NCI-H2107 (cell line): ENCODE measurements at regions not wholly inside any gene's neighbourhood (a gene's known extent, or its start where the extent isn't known, plus 50 kb on each side); places are given as distances from the start of the nearest gene placed in this dataset.
"Not testable (repeated sequence)": the region's sequence is repeated elsewhere in the genome, so short reads cannot be mapped to it uniquely, and the experiment has no call there.

Experiments
- DNase-seq: peaks from one replicate; lab custom pipeline; 2025; lab: John Stamatoyannopoulos, UW

DNA sequence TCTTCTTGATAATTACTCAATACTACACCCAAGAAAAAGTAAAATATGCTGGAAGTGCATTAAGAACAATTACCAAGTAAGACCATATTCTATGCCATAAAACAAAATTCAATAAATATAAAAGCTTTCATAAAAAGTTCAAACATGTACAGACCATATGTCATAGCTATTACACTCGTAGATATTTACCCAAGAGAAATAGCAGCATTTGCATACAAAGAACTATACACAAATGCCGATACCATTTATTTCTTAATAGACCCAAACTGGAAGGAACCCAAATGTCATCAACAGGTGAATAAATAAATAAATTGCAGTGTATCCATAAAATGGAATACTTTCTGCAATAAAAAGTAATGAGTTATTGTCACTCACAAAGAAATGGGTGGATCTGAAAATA is 78.3 kb upstream of the SLC16A7 start:
- DNase-seq, result no peak

- DNase-seq, result no peak
Observed at GRCh38 chr12:59500915-59501314, 94.9 kb upstream of the SLC16A7 start.

- DNase-seq, result no peak
Observed at GRCh38 chr12:59500335-59500734, 95.5 kb upstream of the SLC16A7 start.

DNA sequence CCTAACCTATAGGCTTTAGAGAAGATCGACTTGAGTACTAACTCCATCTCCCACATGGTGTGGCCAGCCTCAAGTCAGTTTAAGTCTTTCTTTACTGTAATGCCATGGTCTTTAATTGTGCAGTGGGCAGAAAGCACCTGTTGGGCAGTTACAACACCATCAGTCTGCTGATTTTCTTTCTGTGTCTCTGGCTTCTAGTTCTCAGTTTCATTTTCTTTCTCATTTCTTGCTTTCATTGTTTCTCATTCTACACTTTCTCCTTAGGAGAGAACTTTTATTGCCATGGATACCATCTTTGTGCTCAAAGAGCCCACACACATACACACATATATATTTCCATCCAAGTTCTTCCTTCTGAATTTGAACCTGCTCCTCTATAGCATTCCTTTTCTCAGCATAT is 96.1 kb upstream of the SLC16A7 start:
- DNase-seq, result no peak

GRCh38 chr12:59494617-59495016 is 101.2 kb upstream of the SLC16A7 start:
- no peak for DNase-seq

- no peak for DNase-seq
Observed at GRCh38 chr12:59491877-59492276, 104.0 kb upstream of the SLC16A7 start.

DNA sequence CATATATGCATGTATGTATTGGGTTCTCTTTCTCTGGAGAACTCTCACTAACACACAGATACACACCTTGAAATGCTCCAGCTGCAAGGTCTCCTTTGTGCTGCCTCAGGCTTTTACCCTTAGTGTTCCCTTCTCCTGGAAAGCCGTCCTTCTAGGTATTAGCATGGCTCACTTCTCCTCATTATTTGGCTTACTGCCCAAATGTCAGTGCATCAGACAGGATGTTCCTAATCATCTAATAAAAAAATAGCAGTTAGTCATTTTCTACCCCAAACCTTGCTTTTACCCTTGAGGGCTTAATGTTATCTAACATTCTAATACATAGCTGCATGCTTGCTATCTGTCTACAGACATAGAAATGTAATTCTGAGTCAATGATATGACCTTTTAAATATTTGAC is 109.0 kb upstream of the SLC16A7 start:
- no peak for DNase-seq

- no peak for DNase-seq
Observed at GRCh38 chr12:59484575-59484974, 111.3 kb upstream of the SLC16A7 start.

GRCh38 chr12:59474236-59474635 is 121.6 kb upstream of the SLC16A7 start:
- not testable (repeated sequence) for DNase-seq

- no peak for DNase-seq
Observed at GRCh38 chr12:59472273-59472672, 123.6 kb upstream of the SLC16A7 start.

DNA sequence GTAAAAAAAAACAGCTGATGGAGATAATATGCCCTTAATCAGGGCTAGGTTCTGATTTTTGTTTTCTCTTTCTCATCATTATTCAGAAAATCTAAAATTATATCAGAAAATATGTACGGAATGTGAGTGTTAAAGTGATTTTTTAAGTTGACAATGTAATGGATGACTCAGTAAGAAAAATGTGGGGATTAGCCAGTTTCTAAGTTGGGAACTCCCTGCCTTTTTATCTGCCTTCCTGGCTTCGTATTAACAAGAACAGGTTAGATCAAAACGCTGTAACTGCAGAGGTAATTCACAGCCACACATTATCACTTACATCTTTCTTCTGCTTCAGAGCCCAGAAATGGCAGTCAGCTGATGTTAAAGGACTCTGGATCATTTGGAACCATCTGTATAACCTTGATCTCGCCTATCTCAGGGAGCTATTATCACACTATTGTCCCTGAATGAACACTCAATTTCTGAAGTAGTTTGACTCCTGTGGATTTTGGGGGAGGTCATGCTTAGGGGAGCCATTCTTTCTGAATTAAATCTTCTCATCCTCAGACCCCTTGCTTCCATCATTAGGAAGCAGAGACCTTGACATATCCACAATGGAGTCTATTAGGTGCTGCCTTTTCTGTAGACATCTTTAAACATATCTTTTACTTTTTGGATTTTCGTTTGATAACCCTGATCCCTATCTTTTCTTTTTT is 135.7 kb upstream of the SLC16A7 start:
- DNase-seq, result no peak

DNA sequence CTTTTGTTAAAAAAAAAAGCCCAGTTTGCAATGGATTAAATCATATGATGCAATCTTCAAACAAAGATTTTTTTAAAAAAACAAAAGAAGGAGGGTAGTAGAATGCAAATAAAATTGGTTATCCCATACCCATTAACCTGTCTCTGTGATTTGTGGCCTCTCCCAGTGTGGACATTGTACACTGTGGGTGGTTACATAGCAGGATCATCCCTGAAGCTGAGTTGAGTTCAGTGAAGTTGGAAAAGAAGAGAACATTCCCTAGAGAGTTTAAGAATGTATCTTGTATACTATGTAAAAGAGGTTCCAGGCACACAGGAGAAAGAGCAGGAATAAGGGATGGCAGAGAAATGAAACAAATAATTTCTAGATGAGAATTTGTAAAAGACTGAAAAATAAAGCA is 142.4 kb upstream of the SLC16A7 start:
- DNase-seq, result no peak

DNA sequence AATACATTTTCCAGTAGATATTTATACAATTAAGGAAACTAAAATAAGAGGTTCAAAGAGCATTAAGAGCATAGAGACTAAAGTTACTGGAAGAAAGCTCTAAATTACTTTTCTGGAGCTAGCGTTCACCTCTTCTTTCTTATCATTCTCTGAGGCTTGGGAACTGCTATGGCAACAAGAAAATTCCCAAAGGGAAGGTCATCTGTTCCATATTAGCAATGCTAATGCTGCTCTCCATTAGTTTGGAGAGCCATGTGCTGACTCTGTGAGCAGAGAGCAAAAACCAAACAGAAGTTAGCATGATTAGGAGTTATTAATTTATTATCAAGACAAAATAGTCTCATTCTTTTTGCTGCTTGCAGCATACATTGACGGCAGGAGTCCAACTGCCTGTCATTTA is 143.1 kb upstream of the SLC16A7 start:
- DNase-seq, result no peak

DNA sequence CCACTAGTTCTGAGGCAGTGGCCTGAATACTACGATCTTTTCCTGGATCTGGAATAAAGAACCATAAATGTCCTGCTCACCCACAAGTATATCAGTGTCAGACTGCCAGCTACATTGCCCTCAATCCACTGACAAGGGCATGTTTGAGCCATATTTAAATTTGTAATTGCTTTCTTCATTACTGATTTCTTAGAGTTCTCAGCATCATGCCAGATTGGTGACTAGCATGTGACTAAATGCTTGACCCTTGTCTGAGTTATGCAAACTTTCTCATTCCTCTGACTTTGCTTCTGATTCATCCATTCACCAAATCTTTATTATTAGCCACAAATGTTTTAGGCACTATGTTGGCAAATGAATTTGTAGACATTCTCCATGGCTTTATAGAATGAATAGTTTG is 143.6 kb upstream of the SLC16A7 start:
- no peak for DNase-seq

GRCh38 chr12:59446116-59446515 is 149.7 kb upstream of the SLC16A7 start:
- no peak for DNase-seq

- DNase-seq, result no peak
Observed at GRCh38 chr12:59444932-59445331, 150.9 kb upstream of the SLC16A7 start.

DNA sequence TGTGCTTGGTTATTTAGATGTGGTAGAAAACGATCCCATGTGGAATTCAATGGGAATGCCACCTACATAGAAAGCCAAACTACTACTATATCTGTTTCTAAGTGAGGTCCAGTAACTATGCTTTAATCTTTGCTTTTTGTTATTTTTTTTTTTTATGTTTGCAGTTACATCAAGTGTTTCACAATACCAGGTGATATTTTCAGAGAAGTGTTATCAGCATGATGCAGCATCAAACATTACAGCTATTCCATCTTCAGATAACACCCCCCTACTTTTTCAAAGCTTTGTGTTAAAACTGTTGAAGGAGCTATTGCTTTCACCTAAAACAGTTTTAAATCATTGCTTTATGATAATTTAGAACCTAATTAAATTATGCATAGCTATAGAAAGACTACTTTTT is 163.8 kb upstream of the SLC16A7 start:
- no peak for DNase-seq

GRCh38 chr12:59431266-59431665 is 164.6 kb upstream of the SLC16A7 start:
- DNase-seq, result no peak

- no peak for DNase-seq
Observed at GRCh38 chr12:59429766-59430165, 166.1 kb upstream of the SLC16A7 start.

- no peak for DNase-seq
Observed at GRCh38 chr12:59425798-59426197, 170.0 kb upstream of the SLC16A7 start.

DNA sequence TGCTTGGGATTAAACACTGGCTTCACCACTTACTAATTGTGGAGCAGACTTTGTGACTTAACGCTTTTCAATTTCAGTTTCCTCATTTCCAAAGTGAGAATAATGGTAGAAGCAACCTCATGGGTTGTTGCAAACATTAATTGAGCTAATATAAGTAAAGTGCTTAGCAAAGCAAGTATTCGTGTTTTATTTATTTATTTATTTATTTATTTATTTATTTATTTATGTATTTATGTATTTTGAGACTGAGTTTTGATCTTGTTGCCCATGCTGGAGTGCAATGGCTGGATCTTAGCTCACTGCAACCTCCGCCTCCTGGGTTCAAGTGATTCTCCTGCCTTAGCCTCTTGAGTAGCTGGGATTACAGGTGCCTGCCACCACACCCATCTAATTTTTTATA is 171.2 kb upstream of the SLC16A7 start:
- DNase-seq, result not testable (repeated sequence)

DNA sequence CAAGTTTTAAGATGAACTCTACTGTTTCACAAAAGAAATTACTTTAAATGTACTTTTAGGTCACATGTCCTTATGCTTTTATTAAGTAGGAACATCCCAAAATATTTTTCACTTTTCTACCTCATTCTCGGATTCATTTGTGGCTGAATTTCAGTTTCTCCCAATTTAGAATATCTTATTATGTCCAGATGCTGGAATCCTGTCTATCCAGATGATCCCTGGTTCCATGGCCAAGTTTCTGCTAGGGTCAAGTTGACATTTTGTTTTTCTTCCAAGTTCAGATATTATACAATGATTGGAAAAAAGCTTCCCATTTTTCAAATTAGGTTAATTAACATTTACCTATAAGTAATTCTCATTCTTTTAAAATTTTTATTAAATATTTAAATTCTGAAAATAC is 181.8 kb upstream of the SLC16A7 start:
- DNase-seq, result no peak

DNA sequence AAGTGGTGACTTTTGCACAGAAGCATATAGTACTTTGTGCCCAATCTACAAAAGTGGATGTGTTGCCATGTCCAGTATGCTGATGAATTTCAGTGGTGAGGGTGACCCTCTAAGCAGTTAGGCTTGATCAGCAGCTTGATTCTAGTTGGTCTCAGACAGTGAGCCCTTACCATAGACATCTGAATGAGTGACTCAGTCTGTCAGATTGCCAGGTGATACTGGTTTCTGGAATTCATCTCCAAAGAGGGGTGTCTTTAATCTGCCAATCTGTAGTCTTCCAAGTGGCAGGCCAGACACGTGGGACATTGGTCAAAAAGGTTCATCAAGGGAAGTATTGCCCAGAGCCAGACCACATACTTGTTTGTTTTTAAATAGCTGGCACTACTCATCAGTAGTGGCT is 187.4 kb upstream of the SLC16A7 start:
- no peak for DNase-seq

DNA sequence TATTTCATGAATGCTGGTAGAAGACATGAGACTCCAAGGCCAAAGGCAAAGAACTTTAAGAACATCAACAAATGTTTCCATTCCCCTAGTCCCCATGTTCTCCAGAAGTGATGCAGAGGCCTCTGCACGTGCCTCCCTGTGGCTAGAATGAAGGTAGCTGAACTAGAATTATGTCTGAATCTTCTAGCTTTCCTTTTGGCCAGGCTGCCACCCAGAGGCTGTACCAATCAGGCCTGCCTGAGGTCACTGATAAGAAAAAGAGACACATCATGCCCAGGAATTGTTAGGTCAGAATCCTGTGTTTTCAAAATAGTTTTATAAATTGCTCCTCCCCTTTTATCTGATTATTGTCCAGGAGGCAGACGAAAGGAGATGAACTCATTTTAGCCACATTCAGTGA is 188.0 kb upstream of the SLC16A7 start:
- DNase-seq, result no peak

DNA sequence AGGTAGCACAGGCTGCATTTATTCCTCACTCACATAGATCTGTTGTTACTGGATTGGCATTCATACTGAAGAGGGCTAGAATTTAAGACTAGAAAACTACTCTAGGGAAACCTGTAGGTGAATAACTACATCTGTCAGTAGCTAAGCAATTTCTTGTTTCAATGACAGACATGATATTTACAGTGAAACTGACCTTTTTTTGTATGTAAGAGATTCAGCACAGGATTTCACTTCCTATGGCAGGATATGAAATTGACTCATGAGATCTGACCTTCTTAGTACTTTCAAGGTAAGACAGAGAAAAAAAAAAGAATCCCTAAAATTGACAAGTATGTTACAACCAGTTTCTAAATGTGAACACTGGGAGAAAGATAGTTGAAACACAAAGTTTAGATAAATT is 189.8 kb upstream of the SLC16A7 start:
- DNase-seq, result no peak
